Hematopoietic multipotent progenitor cell (in vitro differentiated cells): ENCODE measurements at regions not wholly inside any gene's neighbourhood (a gene's known extent, or its start where the extent isn't known, plus 50 kb on each side); places are given as distances from the start of the nearest gene placed in this dataset.
"Not testable (repeated sequence)": the region's sequence is repeated elsewhere in the genome, so short reads cannot be mapped to it uniquely, and the experiment has no call there.

Experiments
- DNase-seq, 3 donors: peaks; one replicate each; pipeline ENCODE4 v3.0.0-alpha.2; 2011 to 2015; ENCODE audit warnings: low read depth in 2 of 3, low spot score in 2 of 3

DNA sequence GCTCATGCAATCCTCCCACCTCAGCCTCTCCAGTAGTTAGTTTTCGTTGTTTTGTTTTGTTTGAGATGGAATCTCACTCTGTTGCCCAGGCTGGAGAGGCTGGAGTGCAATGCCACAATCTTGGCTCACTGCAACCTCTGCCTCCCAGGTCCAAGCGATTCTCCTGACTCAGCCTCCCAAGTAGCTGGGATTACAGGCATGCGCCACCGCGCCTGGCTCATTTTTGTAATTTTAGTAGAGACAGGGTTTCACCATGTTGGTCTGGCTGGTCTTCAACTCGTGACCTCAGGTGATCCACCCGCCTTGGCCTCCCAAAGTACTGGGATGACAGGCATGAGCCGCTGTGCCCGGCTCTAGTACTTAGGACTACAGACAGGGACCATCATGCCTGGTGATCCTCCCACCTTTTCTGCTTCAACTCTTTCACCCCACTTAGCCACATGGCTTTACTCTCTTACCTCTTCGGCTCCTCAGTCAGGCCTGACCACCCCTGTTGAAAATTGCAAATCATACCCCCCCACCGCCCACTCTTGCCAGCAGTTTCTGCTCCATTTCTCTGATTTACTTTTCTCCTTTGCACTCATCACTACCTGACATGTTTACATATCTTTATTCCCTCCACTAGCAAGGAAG, 157.1 kb upstream of the GRK3 start:
- DNase-seq: no peak

DNA sequence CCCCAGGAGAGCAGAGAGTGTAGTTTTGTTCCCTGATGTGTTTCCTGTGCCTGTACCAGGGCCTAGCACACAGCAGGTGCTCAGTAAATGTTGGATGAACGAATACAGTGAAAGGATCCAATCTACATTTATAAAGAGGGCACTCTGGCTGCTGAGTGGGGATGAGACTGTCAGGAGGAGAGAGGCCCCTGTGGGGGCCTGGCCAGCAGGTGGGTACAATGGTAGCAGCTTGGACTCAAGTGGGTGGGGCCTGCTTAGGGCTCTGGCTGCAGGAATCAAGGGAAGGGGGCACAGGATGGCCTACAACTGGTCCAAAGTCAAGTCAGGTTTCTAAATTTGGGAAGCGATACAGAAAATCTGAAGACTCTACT, 156.6 kb upstream of the GRK3 start:
- DNase-seq: no peak

DNA sequence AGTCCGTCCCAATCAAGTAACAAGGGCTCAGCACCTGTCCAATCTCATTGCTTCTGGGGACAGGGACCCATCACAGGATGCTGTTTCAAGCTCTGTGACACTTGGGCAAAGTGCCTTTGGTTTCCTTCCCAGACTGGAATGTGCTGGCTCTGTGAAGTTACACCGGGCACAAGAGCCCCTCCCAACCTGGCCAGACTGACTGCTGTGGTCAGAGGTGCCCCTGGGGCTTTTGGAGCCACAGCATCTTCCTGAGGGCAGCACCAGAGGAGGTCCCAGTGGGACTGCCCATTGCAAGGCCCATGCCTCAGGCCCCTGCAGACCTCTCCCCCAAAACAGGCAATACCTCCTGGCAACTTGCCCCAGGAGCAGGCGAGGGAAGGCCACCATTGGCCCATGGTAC, 155.2 kb upstream of the GRK3 start:
- DNase-seq: no peak

DNA sequence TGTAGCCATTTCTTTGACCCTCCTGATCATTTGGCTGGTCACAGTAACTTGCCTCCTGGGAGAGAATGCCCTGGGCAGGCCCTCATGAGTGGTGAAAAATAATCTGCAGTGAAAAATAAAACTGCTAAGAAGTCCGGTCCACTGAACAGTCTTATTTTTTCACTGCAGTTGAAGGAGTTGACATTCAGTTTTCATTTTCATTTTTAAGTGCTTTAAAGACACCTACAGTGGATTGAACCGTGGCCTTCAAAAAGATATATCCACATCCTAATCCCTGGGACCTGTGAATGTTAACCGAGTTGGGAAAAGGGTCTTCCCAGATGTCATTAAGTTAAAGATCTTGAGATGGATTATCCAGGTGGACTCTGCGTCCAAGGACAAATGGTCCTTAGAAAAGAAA, 153.6 kb upstream of the GRK3 start:
- no peak for DNase-seq

DNA sequence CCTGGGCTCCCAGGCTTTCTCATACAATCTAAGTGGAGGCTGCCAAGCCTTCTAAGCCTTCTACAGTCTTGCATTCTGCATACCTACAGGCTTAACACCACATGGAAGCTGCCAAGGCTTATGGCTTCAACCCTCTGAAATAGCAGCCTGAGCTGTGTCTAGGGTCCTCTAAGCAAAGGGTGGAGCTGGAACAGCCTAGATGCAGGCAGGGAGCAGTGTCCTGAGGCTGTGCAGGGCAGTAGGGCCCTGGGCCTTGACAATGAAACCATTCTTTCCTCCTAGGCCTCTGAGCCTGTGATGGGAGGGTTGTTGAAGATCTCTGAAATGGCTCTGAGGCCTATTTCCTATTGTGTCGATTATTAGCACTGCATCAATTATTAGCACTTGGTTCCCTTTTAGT, 150.9 kb upstream of the GRK3 start:
- no peak for DNase-seq

DNA sequence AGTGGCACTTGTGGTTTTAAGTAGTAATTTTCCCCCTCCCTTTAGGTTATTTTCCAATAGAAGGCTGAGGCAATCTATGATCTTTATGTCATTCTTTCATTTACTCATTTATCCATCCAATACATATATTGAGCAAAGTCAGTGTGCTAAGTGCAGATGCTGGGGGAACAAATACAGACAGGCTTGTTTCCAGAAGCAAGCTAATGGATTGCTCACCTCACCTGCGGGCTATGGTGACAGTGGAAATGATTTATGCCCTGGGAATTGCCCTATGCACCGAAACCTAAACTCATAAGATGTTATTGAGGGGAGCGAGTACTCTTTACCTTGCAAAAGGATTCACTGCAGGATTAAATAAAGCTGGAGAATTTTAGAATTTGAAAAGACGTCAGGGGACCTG, 148.7 kb upstream of the GRK3 start:
- DNase-seq: not testable (repeated sequence)

DNA sequence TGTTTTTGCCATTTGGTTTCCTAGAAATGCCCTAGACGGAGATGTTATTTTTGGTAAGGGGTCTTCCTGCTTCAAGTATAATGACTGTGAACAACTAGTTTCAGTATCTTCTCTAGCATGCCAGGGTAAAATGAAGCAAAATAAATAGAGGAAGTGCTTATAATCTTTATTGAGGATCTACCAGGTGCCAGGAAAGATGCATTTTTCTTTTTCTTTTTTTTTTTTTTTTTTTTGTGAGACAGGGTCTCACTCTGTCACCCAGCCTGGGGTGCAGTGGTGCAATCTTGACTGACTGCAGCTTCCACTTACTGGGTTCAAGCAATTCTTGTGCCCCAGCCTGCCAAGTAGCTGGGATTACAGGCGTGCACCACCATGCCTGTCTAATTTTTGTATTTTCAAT, 146.6 kb upstream of the GRK3 start:
- peak in 1 of 3 donors; percentile 56 for DNase-seq

DNA sequence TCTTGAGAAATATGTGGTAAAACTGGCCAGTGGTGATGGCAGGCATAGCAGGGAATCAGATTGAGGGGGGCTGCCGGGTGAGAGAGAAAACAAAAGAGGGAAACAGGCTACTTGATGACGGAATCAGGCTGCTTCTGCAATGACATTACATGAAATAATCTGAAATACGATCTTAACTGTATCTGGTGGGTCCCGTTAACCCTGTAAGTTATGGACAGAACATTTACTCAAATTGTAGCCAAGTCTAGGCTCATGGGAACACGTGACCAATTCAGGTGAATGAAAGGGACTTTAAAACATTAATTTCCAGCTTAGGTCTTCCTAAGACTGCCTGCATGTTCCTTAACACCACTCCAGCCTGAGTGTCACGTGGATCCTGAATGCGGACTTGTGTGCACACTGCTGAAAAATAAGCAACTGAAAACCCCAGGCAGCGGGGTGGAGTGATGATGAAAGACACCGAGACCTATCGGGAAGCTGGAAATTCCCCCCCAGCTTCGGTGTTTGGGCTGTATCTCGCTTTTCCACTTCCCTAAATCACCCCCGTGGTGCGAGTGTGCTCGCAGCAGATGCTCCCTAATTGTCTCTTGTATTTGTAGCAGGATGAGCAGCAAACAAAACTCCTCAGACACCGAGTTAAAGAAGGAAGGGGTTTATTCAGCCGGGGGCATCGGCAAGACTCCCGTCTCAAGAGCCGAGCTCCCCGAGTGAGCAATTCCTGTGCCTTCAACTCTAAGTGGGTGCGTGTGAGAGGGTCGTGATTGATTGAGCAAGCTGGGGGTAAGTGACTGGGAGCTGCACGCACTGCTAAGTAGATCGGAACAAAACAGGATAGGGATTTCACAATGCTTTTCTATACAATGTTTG, 145.0 kb upstream of the GRK3 start:
- DNase-seq: peak in 2 of 3 donors; percentile 62 to 72

DNA sequence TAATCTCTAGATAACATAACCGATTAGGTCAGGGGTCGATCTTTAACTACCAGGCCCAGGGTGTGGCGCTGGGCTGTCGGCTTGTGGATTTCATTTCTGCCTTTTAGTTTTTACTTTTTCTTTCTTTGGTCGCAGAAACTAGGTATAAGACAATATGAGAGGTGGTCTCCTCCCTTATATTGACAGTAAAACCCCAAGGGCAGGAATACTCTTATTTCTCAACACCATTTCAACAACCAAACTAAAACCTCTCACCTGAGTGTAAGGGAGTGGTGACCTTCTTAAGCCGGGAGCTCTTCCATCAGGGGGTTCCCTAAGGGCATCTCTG, 144.4 kb upstream of the GRK3 start:
- not testable (repeated sequence) for DNase-seq

DNA sequence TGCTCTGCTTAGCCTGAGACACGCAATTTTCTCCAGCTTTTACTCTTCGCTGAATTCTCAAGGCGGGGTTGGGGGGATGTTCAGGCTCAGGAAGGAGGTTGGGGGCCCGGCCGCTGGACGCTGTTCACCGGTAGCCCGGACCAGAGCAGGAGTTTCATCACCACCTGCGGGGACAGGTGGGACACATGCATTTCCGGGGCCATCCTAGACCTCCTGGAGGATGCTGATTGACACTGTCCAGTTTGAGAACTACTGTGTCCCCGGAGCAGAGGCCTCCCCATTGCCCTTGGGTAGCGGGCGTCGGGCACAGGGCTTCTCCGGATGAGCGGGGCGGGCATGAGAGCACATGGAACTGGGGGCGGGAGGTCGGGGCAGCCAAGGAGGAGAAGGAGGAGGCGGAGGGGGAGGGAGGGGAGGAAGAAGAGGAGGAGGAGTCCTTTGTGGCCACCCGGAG, 144.0 kb upstream of the GRK3 start:
- no peak for DNase-seq

DNA sequence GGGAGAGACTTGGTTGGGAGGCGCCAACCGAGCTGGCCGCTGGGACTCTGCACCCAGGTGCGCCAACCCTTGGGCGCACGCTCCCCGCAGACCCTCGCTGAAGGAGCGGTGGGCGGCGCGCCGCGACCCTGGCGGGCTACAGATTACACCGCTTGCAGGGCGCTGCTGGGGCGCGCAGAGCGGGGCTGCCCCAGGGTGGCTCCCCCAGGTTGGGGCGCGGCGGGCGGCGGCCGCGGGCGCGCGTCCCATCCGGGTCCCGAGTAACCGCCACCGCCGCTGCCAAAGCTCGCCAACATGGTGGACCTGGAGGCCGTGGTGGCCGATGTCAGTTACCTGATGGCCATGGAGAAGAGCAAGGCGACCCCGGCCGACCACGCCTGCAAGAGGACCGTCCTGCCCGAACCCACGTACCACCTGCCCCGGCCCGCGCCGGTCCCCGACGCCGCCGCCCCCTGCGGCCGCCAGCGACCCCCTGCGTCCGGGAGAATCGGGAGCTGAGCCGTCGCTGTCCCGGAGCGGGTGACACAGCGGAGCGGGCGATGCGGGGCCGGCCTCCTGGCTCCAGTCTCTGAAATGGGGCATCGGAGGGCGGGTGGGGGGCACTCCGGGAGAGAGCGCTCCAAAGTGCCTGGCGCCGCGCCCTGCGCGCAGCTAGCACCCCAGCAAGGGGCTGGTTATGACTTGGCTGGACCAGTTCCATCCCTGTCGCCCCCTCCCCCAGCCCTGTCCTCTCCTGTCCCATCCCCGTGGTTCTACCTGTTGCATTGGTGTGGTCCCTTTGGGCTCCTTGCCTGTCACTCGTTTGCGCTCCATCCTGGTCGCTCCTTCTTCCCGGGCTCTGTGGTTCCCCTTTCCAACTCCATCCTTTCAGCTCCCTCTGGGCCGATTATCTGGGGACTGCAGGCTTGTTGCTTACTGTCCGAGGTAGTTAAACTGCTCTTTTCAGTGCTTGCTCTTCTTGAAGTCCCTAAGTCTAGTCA, 143.3 kb upstream of the GRK3 start:
- DNase-seq: no peak

DNA sequence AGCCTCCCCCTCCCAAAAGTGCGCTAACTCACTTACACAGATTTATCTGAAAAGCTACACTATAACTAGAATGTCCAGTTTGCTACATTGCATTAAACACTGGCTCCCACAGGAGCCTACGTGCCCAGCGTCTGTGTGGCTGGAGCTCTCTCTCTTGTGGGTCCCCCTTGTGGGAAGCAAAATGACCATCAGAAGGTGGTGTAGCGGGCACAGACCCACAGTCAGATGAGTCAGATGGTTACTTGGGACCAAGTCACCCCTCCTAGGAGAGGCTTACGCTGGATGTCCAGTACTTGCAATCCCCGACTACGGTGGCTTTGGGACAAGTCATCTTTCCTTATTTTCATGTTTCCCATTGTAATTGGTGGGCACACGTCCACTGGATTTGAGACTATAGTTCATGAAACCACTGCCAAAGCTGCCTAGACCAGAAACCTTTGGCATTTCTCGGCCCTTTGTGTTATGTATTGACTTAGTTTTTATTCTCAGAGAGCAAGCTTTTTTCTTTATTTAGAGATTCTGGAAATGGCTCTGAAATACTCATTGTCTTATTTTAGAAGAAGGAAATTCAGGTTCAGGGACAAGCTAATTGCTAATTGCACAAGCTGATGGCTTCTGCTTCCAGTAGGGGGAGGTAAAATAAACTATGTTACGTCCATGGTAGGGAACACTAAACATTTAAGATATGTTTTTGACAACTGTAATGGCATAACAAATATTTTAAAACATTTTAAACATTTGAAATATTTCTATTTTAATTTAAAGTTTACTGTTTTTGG, 137.8 kb upstream of the GRK3 start:
- DNase-seq: peak in 1 of 3 donors; percentile 45

DNA sequence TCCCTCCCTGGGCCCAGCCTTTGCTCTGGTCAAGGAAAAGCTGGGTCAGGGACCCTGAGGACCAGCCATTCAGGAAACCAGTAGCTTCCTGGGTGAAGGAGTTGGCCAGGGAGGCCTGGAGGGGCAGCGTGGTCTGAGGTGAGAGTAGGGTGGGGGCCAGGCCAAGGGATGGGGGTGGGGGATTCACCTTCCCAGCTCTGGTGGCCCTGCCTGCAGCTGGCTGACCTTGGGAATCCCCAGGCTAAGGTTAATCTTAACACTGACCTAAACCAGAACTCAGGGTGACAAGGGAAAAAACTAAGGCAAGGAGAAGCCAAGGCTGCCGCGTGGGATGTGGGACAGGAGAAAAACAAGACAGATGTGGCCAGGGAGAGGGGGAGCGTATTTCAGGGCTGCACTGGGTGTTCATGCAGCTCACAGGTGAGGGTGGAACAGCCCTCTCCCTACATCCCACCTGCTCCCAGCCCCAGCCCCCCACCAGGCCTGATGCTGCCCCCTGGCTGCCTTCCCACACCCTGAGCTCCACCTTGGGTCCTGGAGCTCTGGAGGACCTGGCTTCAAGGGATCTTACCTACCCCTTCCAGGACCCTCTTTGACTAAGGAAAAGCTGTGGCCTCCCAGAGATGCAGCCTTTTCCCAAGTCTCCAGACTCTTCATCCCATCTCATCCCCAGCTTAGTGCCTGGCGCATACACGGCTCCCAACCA, 132.7 kb upstream of the GRK3 start:
- not testable (repeated sequence) for DNase-seq

DNA sequence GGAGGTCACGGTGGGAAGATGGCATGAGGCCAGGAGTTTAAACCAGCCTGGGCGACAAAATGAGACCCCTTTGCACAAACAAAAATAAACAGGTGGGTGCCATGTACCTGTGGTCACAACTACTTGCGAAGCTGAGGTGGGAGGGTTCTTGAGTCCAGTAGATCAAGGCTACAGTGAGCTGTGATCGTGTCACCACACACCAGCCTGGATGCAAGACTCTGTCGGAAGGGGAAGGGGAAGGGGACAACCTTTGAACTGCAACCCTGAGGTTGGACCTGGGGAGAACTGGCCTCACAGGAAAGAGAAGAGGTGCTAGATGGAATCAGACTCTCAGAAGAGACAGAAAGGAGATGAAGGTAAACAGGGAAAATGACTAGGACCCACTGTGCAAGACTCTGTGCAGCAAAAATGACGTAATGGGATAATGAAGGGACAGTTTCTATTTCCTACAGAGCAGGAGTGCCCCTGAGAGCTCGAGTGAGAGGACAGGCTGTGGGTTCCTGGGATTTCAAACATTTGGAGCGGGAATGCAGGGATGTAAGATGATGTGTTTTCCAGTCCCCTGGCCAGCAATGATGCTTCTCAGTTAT, 131.0 kb upstream of the GRK3 start:
- not testable (repeated sequence) for DNase-seq

DNA sequence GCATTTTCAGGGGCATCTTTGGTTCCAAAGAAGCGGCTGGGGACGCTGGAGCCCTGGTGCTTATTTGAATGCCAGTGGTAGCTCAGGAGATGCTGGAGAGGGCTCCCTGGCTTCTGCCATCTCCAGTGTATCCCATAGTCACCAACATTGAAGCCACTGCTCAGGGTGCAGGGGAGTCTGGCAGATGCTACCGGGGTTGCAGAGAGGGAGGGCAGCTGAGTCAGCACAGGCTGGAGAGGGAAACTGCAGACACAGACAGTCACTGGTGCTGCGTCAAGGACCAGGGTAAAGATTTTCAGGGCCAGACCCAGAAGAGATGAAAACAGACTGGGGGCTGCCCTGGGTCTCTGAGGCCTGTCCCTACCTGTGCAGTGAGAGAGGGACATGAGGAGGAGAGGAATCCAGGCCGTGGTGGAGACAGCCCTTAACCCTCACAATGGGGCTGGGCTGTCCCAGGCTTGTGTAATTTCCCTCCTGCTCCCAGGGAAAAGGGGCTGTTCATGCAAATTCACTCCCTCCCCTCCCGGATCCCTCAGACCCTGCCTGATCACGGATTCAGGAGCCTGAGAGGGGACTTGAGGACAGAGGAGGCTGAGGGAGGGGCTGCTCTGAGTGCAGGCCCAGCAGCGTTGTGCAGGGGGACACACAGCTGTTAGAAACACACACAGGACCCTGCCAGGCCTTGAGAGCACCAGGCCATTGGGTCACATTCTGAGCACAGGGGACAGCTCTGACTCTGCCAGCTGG, 126.9 kb upstream of the GRK3 start:
- DNase-seq: no peak

DNA sequence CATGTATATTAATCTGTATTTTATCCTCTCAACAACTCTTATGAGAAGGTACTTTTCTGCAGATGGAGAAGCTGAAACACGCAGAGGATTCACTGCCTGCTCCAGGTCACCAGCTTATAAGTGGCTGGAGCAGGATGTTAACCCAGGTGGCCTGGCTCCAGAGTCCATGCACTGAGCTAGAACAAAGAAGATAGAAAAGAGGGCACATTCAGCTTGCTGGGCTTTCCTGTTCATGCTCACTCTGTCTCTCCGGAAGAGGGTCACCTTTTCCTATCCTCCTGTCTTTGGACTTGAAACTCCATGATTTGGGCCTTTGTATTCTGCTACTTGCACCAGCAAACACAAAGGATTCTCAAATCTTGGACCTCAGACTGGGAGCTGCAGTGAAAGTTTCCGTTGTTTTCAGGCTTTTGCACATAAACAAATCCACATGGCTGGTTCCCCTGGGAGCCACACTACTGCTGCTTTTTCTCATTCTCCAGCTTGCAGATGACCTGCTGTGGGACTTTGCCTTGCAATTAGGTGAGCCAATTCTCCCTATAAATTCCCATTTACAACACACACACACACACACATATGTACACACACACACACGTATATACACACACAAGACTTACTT, 117.3 kb upstream of the GRK3 start:
- no peak for DNase-seq

DNA sequence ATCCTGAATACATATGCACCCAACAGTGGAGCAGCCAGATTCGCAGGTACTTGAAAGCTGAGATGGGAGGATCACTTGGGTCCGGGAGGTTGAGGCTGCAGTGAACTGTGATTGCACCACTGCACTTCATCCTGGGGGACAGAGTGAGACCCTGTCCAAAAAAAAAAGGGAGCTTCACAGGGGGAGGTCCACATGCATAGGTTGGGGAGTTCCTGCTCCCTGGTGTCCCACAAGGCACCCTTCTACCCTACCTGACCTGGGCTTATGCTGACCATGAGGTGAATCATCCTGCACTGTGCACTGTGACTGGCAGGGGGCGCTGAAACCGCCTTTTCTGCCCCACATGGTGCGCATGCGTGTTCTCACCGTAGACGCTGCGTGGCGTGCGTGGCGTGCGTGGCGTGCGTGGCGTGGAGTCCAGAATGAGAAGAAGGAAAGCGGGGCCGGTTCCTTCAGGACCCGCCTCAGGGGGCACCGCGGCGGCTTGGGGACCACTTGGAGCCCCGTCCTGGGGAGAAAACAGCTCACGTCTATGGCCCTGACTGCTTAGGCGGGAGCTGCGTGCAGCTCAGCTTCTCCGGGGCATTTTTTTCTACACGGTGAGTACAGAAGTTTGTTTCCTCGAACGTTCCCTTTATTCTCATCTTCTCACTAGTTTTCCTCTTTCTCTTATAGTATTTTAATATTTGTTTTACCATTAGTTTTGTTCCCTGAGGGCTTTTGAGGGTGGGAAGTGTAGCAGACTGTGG, 116.6 kb upstream of the GRK3 start:
- DNase-seq: peak; percentile 81 to 86 (median 85)
